Kidney (tissue), 13 donors: ENCODE measurements at regions not wholly inside any gene's neighbourhood (a gene's known extent, or its start where the extent isn't known, plus 50 kb on each side); places are given as distances from the start of the nearest gene placed in this dataset.

Source experiments
- DNase-seq, 5 donors: peaks; one replicate each; pipeline ENCODE4 v3.0.0-alpha.2; 2013 to 2020
- FAIRE-seq: peaks from 2 replicates; lab custom pipeline; 2012; peaks lifted over from hg19 to GRCh38; lab: Jason Lieb, UNC
- H3K27ac ChIP-seq, 2 donors: one replicate each; pipeline ENCODE4 v1.7.0; 2013; ENCODE audit warnings: low read depth in 2 of 2, low read length in 2 of 2, inconsistent platforms in 1 of 2
- H3K27me3 ChIP-seq: one replicate; pipeline ENCODE4 v1.7.1; 2013; ENCODE audit warnings: low read length, inconsistent platforms; ENCODE audit not compliant: control insufficient read depth, insufficient read depth
- H3K36me3 ChIP-seq, 3 donors: one replicate each; pipeline versions ENCODE4 v1.7.0 to v1.7.1; 2013; ENCODE audit warnings: low read length in 3 of 3, control low read depth in 1 of 3, inconsistent platforms in 1 of 3; ENCODE audit not compliant: insufficient read depth in 3 of 3, control insufficient read depth in 2 of 3
- H3K4me1 ChIP-seq, 3 donors: one replicate each; pipeline versions ENCODE4 v1.7.0 to v1.7.1; 2013; ENCODE audit warnings: low read length in 3 of 3, inconsistent platforms in 1 of 3, low read depth in 1 of 3; ENCODE audit not compliant: control insufficient read depth in 2 of 3, insufficient read depth in 2 of 3
- H3K4me3 ChIP-seq, 3 donors: one replicate each; pipeline versions ENCODE4 v1.7.0 to v1.8.1; 2013; ENCODE audit warnings: low read length in 3 of 3, control low read depth in 1 of 3, inconsistent platforms in 1 of 3
- H3K9ac ChIP-seq, 3 donors: one replicate each; pipeline versions ENCODE4 v1.7.0 to v1.7.1; 2013; ENCODE audit warnings: low read length in 3 of 3, control low read depth in 1 of 3, inconsistent platforms in 1 of 3
- H3K9me3 ChIP-seq, 3 donors: one replicate each; pipeline versions ENCODE4 v1.7.0 to v1.7.1; 2013; ENCODE audit warnings: low read length in 3 of 3, control low read depth in 1 of 3, inconsistent platforms in 1 of 3; ENCODE audit not compliant: control insufficient read depth in 2 of 3, insufficient read depth in 1 of 3
- intact Hi-C: fragments of 100-400 bp; cut with DNase I; formaldehyde crosslinking; loops from one replicate; pipeline ENCODE4 v1.11.1; 2022
- TF ChIP-seq, protein P1 (sequence below): IDR thresholded peaks from 3 replicates; pipeline ENCODE4 v1.5.1; 2012; ENCODE audit warnings: mild to moderate bottlenecking, moderate library complexity, borderline replicate concordance; ENCODE audit not compliant: insufficient read depth; ENCODE audit errors: extremely low read depth
- donor health status: control.
- donor health status: control.
- donor health status: control.
- donor health status: control.
- donor health status: control.
- donor health status: DM: yes; HTN: yes; CAD: no.
- donor health status: Normal renal cell carcinoma (clear cell type).

GRCh38 chr3:80601479-80601878 lies 833.7 kb upstream of the ROBO1 start:
- TF ChIP-seq, protein P1, sequence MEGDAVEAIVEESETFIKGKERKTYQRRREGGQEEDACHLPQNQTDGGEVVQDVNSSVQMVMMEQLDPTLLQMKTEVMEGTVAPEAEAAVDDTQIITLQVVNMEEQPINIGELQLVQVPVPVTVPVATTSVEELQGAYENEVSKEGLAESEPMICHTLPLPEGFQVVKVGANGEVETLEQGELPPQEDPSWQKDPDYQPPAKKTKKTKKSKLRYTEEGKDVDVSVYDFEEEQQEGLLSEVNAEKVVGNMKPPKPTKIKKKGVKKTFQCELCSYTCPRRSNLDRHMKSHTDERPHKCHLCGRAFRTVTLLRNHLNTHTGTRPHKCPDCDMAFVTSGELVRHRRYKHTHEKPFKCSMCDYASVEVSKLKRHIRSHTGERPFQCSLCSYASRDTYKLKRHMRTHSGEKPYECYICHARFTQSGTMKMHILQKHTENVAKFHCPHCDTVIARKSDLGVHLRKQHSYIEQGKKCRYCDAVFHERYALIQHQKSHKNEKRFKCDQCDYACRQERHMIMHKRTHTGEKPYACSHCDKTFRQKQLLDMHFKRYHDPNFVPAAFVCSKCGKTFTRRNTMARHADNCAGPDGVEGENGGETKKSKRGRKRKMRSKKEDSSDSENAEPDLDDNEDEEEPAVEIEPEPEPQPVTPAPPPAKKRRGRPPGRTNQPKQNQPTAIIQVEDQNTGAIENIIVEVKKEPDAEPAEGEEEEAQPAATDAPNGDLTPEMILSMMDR: no peak
- H3K4me1 ChIP-seq: no peaks in the 10 kb centered on the region
- no peaks in the 10 kb centered on the region for H3K9me3 ChIP-seq
- no peak overlapping the region for H3K4me3 ChIP-seq
- FAIRE-seq: no peak
- H3K27ac ChIP-seq: no peak overlapping the region
- intact Hi-C loops: no loop called here
- no peaks in the 10 kb centered on the region for H3K36me3 ChIP-seq
- no peaks in the 10 kb centered on the region for H3K27me3 ChIP-seq
- no peak for DNase-seq
- H3K9ac ChIP-seq: no peak overlapping the region

- FAIRE-seq: no peak
- Histone ChIP-seq H3K4me3 (no peak overlapping the region), H3K27me3 (no peaks in the 10 kb centered on the region), H3K4me1 (no peaks in the 10 kb centered on the region), H3K36me3 (no peaks in the 10 kb centered on the region), H3K9ac (no peak overlapping the region), H3K27ac (no peak overlapping the region), H3K9me3 (no peaks in the 10 kb centered on the region)
- DNase-seq: no peak
- intact Hi-C loops: no loop called here
- TF ChIP-seq, protein P1: no peak
Measured at GRCh38 chr3:80592792-80593191, 825.0 kb upstream of the ROBO1 start.

DNA sequence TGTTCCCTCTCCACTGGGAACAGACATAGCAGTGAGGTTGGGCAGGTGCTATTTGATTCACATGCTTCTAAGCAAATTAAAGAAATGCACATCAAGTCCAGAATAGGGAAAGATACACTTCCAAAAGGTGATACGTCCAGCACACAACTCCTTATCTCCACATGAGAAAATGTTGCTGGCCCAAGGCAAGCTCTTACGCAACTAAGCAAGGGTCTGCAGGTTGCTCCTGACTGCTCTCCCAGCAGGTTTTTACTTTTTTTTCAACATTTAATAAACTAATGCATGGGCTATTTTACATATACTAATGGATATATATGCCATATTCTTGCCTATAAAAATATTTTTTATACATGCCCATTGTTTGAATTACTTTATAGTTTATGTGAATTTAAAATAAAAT lies 818.5 kb upstream of the ROBO1 start:
- Histone ChIP-seq H3K9me3 (no peaks in the 10 kb centered on the region), H3K27ac (no peak overlapping the region), H3K4me3 (no peak overlapping the region), H3K4me1 (no peaks in the 10 kb centered on the region), H3K27me3 (no peaks in the 10 kb centered on the region), H3K9ac (no peak overlapping the region), H3K36me3 (no peaks in the 10 kb centered on the region)
- FAIRE-seq: no peak
- intact Hi-C loops: no loop called here
- TF ChIP-seq, protein P1: no peak
- no peak for DNase-seq

- FAIRE-seq (no peak), DNase-seq (no peak)
- Histone ChIP-seq H3K9ac (no peak overlapping the region), H3K27me3 (no peaks in the 10 kb centered on the region), H3K36me3 (no peaks in the 10 kb centered on the region), H3K4me3 (no peak overlapping the region), H3K9me3 (no peaks in the 10 kb centered on the region), H3K4me1 (no peaks in the 10 kb centered on the region), H3K27ac (no peak overlapping the region)
- intact Hi-C loops: no loop called here
- TF ChIP-seq, protein P1: no peak
Measured at GRCh38 chr3:80580146-80580545, 812.3 kb upstream of the ROBO1 start.
